H1 (cell line): ENCODE measurements at regions not wholly inside any gene's neighbourhood (a gene's known extent, or its start where the extent isn't known, plus 50 kb on each side); places are given as distances from the start of the nearest gene placed in this dataset.
"Not testable (repeated sequence)": the region's sequence is repeated elsewhere in the genome, so short reads cannot be mapped to it uniquely, and the experiment has no call there.

Experiments used
- CTCF ChIA-PET: fragments of 300-600 bp; sonication (Branson Sonifier 250); formaldehyde crosslinking; loops from one replicate; lab custom pipeline; 2021; ENCODE audit not compliant: partially characterized antibody; lab: Charles Lee
- POLR2A ChIA-PET: fragments of 300-600 bp; sonication (Branson Sonifier 250); formaldehyde crosslinking; loops from one replicate; lab custom pipeline; 2021; ENCODE audit warnings: inconsistent platforms; ENCODE audit not compliant: partially characterized antibody; lab: Charles Lee
- DNase-seq, 2 experiments: peaks; one replicate each; pipeline versions ENCODE4 v3.0.0 to v3.0.0-alpha.2; 2010 to 2022; ENCODE audit warnings: low spot score in 2 of 2, low read depth in 1 of 2, mixed read lengths in 1 of 2
- FAIRE-seq: peaks from 2 replicates; lab custom pipeline; 2011; peaks lifted over from hg19 to GRCh38; lab: Jason Lieb, UNC
- H2AFZ ChIP-seq: 2 replicates; pipeline ENCODE4 v1.8.1; 2012; ENCODE audit warnings: low read length, inconsistent platforms
- H2AK5ac ChIP-seq: 2 replicates; pipeline ENCODE4 v1.6.1; 2013; ENCODE audit warnings: low read depth, low read length
- H2BK120ac ChIP-seq: replicated peaks from 2 replicates; pipeline ENCODE3; 2013; ENCODE audit warnings: low read depth, low read length, inconsistent platforms
- H2BK12ac ChIP-seq: 2 replicates; pipeline ENCODE4 v1.6.1; 2013; ENCODE audit warnings: low read depth, low read length
- H2BK15ac ChIP-seq: 2 replicates; pipeline ENCODE4 v1.6.1; 2013; ENCODE audit warnings: low read length
- H2BK20ac ChIP-seq: 2 replicates; pipeline ENCODE4 v1.6.1; 2013; ENCODE audit warnings: low read length
- H2BK5ac ChIP-seq: 2 replicates; pipeline ENCODE4 v1.6.1; 2013; ENCODE audit warnings: low read depth, low read length
- H3K14ac ChIP-seq: 2 replicates; pipeline ENCODE4 v1.6.1; 2013; ENCODE audit warnings: inconsistent platforms; ENCODE audit not compliant: insufficient read length
- H3K18ac ChIP-seq: 2 replicates; pipeline ENCODE4 v1.6.1; 2013; ENCODE audit warnings: low read length; ENCODE audit errors: extremely low read depth
- H3K23ac ChIP-seq: 2 replicates; pipeline ENCODE4 v1.6.1; 2013; ENCODE audit warnings: inconsistent platforms; ENCODE audit not compliant: insufficient read length
- H3K23me2 ChIP-seq: 2 replicates; pipeline ENCODE4 v1.6.1; 2013; ENCODE audit warnings: low read depth, low read length
- H3K27ac ChIP-seq: 2 replicates; pipeline ENCODE4 v1.6.1; 2011; ENCODE audit warnings: low read depth, low read length, inconsistent platforms
- H3K27me3 ChIP-seq, 4 experiments: replicated peaks in 1 of 4; 1 replicate in 1 of 4; 2 replicates in 3 of 4; pipeline versions ENCODE4 v1.6.1 to v1.8.1; 2011 to 2013; ENCODE audit warnings: low read length in 3 of 4, mild to moderate bottlenecking in 3 of 4, inconsistent platforms in 2 of 4, mixed read lengths in 2 of 4, moderate library complexity in 1 of 4; ENCODE audit not compliant: control insufficient read depth in 3 of 4, insufficient read depth in 3 of 4; ENCODE audit errors: extremely low read depth in 1 of 4
- H3K36me3 ChIP-seq, 4 experiments: 2 replicates each; pipeline versions ENCODE4 v1.6.1 to v1.8.1; 2011 to 2013; ENCODE audit warnings: mild to moderate bottlenecking in 4 of 4, low read length in 3 of 4, moderate library complexity in 2 of 4, control low read depth in 1 of 4, inconsistent platforms in 1 of 4; ENCODE audit not compliant: insufficient read depth in 4 of 4, control insufficient read depth in 2 of 4
- H3K4ac ChIP-seq: replicated peaks from 2 replicates; pipeline ENCODE3; 2013; ENCODE audit warnings: low read length, low read depth, mixed read lengths, inconsistent platforms; ENCODE audit not compliant: insufficient read length
- H3K4me1 ChIP-seq, 4 experiments: replicated peaks in 1 of 4; 1 replicate in 1 of 4; 2 replicates in 3 of 4; pipeline versions ENCODE4 v1.6.1 to v1.8.1; 2011 to 2013; ENCODE audit warnings: low read length in 3 of 4, inconsistent platforms in 2 of 4, mixed read lengths in 1 of 4; ENCODE audit not compliant: insufficient read depth in 4 of 4, control insufficient read depth in 3 of 4
- H3K4me2 ChIP-seq, 2 experiments: 2 replicates each; pipeline versions ENCODE4 v1.6.1 to v1.8.1; 2011 to 2013; ENCODE audit warnings: low read depth in 2 of 2, low read length in 2 of 2, control low read depth in 1 of 2, inconsistent platforms in 1 of 2, mild to moderate bottlenecking in 1 of 2; ENCODE audit not compliant: insufficient read depth in 1 of 2
- H3K4me3 ChIP-seq, 4 experiments: fragments of 200-600, 300-600 bp in 1 of 4; sonication (generic), shearing (Covaris generic), sonication (Bioruptor Twin) in 1 of 4; 2 replicates each; pipeline versions ENCODE4 v1.5.1 to v1.8.1; 2011 to 2016; ENCODE audit warnings: low read length in 4 of 4, low read depth in 3 of 4, control low read depth in 2 of 4, inconsistent platforms in 2 of 4, mild to moderate bottlenecking in 2 of 4, mixed read lengths in 1 of 4, moderate library complexity in 1 of 4; ENCODE audit not compliant: insufficient read depth in 2 of 4; ENCODE audit errors: extremely low read depth in 1 of 4
- H3K56ac ChIP-seq: replicated peaks from 2 replicates; pipeline ENCODE3; 2013; ENCODE audit warnings: low read depth, mild to moderate bottlenecking, mixed read lengths, low read length, inconsistent platforms; ENCODE audit not compliant: insufficient read length
- H3K79me1 ChIP-seq: 2 replicates; pipeline ENCODE4 v1.6.1; 2013; ENCODE audit warnings: low read depth, low read length, control low read depth
- H3K79me2 ChIP-seq, 2 experiments: 2 replicates each; pipeline versions ENCODE4 v1.6.1 to v1.8.1; 2012 to 2013; ENCODE audit warnings: low read length in 2 of 2, mild to moderate bottlenecking in 2 of 2, inconsistent platforms in 1 of 2; ENCODE audit not compliant: insufficient read depth in 2 of 2, control insufficient read depth in 1 of 2
- H3K9ac ChIP-seq, 4 experiments: replicated peaks in 1 of 4; 1 replicate in 1 of 4; 2 replicates in 3 of 4; pipeline versions ENCODE4 v1.6.1 to v1.8.1; 2011 to 2013; ENCODE audit warnings: low read depth in 3 of 4, low read length in 3 of 4, control low read depth in 2 of 4, mild to moderate bottlenecking in 2 of 4, moderate library complexity in 2 of 4, inconsistent platforms in 1 of 4; ENCODE audit errors: extremely low read depth in 1 of 4
- H3K9me3 ChIP-seq, 2 experiments: 2 replicates each; pipeline versions ENCODE4 v1.6.1 to v1.8.1; 2012 to 2013; ENCODE audit warnings: mild to moderate bottlenecking in 2 of 2, moderate library complexity in 2 of 2, control low read depth in 1 of 2, inconsistent platforms in 1 of 2, low read depth in 1 of 2, low read length in 1 of 2, mixed read lengths in 1 of 2; ENCODE audit not compliant: insufficient read depth in 2 of 2
- H4K20me1 ChIP-seq, 2 experiments: replicated peaks in 1 of 2; 2 replicates each; pipeline versions ENCODE3 to v1.8.1; 2011 to 2013; ENCODE audit warnings: inconsistent platforms in 2 of 2, low read length in 2 of 2, mild to moderate bottlenecking in 1 of 2; ENCODE audit not compliant: insufficient read depth in 2 of 2, control insufficient read depth in 1 of 2
- H4K5ac ChIP-seq: 2 replicates; pipeline ENCODE4 v1.6.1; 2013; ENCODE audit warnings: low read length, low read depth, mixed read lengths, inconsistent platforms; ENCODE audit not compliant: insufficient read length
- H4K8ac ChIP-seq: 2 replicates; pipeline ENCODE4 v1.8.0; 2013; ENCODE audit warnings: mild to moderate bottlenecking, moderate library complexity, low read length, inconsistent platforms; ENCODE audit not compliant: insufficient read depth; ENCODE audit errors: extremely low read depth
- H4K91ac ChIP-seq: replicated peaks from 2 replicates; pipeline ENCODE3; 2013; ENCODE audit warnings: low read length, mixed read lengths, inconsistent platforms; ENCODE audit not compliant: insufficient read length
- BCL11A ChIP-seq, 2 experiments: IDR thresholded peaks; one replicate each; pipeline ENCODE4 v1.6.1; 2011; ENCODE audit warnings: low read depth in 2 of 2, low read length in 2 of 2, mild to moderate bottlenecking in 2 of 2
- WGBS, 2 experiments: shearing (Covaris generic) in 1 of 2; methylation state at CpG; one replicate each; pipeline versions ENCODE4 v1.1.6 to v1.1.7; 2013 to 2015; ENCODE audit warnings: low lambda C conversion rate in 2 of 2, mixed read lengths in 2 of 2, inconsistent platforms in 1 of 2, low coverage in 1 of 2, missing lambda C conversion rate in 1 of 2; ENCODE audit not compliant: insufficient replicate concordance in 2 of 2, insufficient coverage in 1 of 2, insufficient read length in 1 of 2; ENCODE audit errors: extremely low coverage in 1 of 2, missing lambda C conversion rate in 1 of 2; 5-methylcytosine and 5-hydroxymethylcytosine counted together

- TF ChIP-seq BCL11A (IDR thresholded peaks at IDR 0.05; ENCODE audit: low read depth in 2 of 2, low read length in 2 of 2) = no peak
- TF ChIP-seq, all 59 proteins: peak for 0
These were observed 114.0 kb upstream of the PLCL2 start (continued) for GRCh38 chr3:16770792-16771191.

GRCh38 chr3:16773594-16773993 lies 111.2 kb upstream of the PLCL2 start:
- H3K9me3 ChIP-seq, H3K79me2 ChIP-seq, H3K4me1 ChIP-seq, H3K23me2 ChIP-seq, H3K23ac ChIP-seq, H3K18ac ChIP-seq, DNase-seq, H2AFZ ChIP-seq, H2BK20ac ChIP-seq, H2BK15ac ChIP-seq, H2BK12ac ChIP-seq, POLR2A ChIA-PET, H3K4me2 ChIP-seq, H3K36me3 ChIP-seq, H4K5ac ChIP-seq, H2BK5ac ChIP-seq, H4K8ac ChIP-seq, H3K27ac ChIP-seq, H3K79me1 ChIP-seq, H4K20me1 ChIP-seq, H3K4me3 ChIP-seq, H2AK5ac ChIP-seq, H3K56ac ChIP-seq, H4K91ac ChIP-seq, H2BK120ac ChIP-seq, FAIRE-seq, H3K4ac ChIP-seq, H3K27me3 ChIP-seq, H3K9ac ChIP-seq, H3K14ac ChIP-seq: not testable (repeated sequence)
- 81% methylated on average over 14 of the region's 15 CpGs; no CpG with 5 or more reads in 1 of the 2 experiments for WGBS, 2 experiments
- CTCF ChIA-PET = interaction anchor here (0.9 kb wide), 1 partner anchor 11 kb away, joined by 4 read pairs; no protein-coding TSS in a partner anchor
